ENCODE measurements at regions not wholly inside any gene's neighbourhood (a gene's known extent, or its start where the extent isn't known, plus 50 kb on each side); places are given as distances from the start of the nearest gene placed in this dataset.
"Not testable (repeated sequence)": the region's sequence is repeated elsewhere in the genome, so short reads cannot be mapped to it uniquely, and the experiment has no call there.

- DNase-seq (ENCODE audit: low read depth in 2 of 2) = no peak
These were observed 191.7 kb downstream of the NDUFA10 start for GRCh38 chr2:239833269-239834109.

GRCh38 chr2:239832490-239833268 is 192.5 kb downstream of the NDUFA10 start:
- no peak for DNase-seq (ENCODE audit: low read depth in 2 of 2)

GRCh38 chr2:239831861-239832489 is 193.2 kb downstream of the NDUFA10 start:
- DNase-seq (ENCODE audit: low read depth in 2 of 2) = no peak

- DNase-seq (ENCODE audit: low read depth in 2 of 2) = no peak
These were observed 194.0 kb downstream of the NDUFA10 start for GRCh38 chr2:239831001-239831731.

GRCh38 chr2:239830121-239831000 is 194.8 kb downstream of the NDUFA10 start:
- no peak for DNase-seq (ENCODE audit: low read depth in 2 of 2)

- no peak for DNase-seq (ENCODE audit: low read depth in 2 of 2)
These were observed 195.8 kb downstream of the NDUFA10 start for GRCh38 chr2:239829326-239829725.

- not testable (repeated sequence) for DNase-seq (ENCODE audit: low read depth in 2 of 2)
These were observed 196.2 kb downstream of the NDUFA10 start for GRCh38 chr2:239828973-239829275.

GRCh38 chr2:239828192-239828972 is 196.8 kb downstream of the NDUFA10 start:
- DNase-seq (ENCODE audit: low read depth in 2 of 2) = no peak

- no peak for DNase-seq (ENCODE audit: low read depth in 2 of 2)
These were observed 197.6 kb downstream of the NDUFA10 start for GRCh38 chr2:239827523-239827890.

- no peak for DNase-seq (ENCODE audit: low read depth in 2 of 2)
These were observed 198.2 kb downstream of the NDUFA10 start for GRCh38 chr2:239826786-239827522.

- DNase-seq (ENCODE audit: low read depth in 2 of 2) = no peak
These were observed 198.8 kb downstream of the NDUFA10 start for GRCh38 chr2:239826376-239826775.

GRCh38 chr2:239825705-239825979 is 199.5 kb downstream of the NDUFA10 start:
- no peak for DNase-seq (ENCODE audit: low read depth in 2 of 2)

GRCh38 chr2:239824866-239825704 is 200.1 kb downstream of the NDUFA10 start:
- DNase-seq (ENCODE audit: low read depth in 2 of 2) = no peak

- DNase-seq (ENCODE audit: low read depth in 2 of 2) = no peak
These were observed 201.0 kb downstream of the NDUFA10 start for GRCh38 chr2:239824046-239824694.

- DNase-seq (ENCODE audit: low read depth in 2 of 2) = peak in 1 of 2 donors; percentile 39
These were observed 202.9 kb downstream of the NDUFA10 start for GRCh38 chr2:239822146-239822831.

GRCh38 chr2:239821694-239822075 is 203.5 kb downstream of the NDUFA10 start:
- no peak for DNase-seq (ENCODE audit: low read depth in 2 of 2)

GRCh38 chr2:239820836-239821693 is 204.1 kb downstream of the NDUFA10 start:
- no peak for DNase-seq (ENCODE audit: low read depth in 2 of 2)
